HUES6 (cell line): ENCODE measurements at regions not wholly inside any gene's neighbourhood (a gene's known extent, or its start where the extent isn't known, plus 50 kb on each side); places are given as distances from the start of the nearest gene placed in this dataset.

Source experiments
- H3K27ac ChIP-seq: 2 replicates; pipeline ENCODE4 v1.7.0; 2013; ENCODE audit warnings: low read depth, mild to moderate bottlenecking, low read length, inconsistent platforms
- H3K27me3 ChIP-seq: 2 replicates; pipeline ENCODE4 v1.6.1; 2013; ENCODE audit warnings: low read length; ENCODE audit not compliant: control insufficient read depth, insufficient read depth
- H3K36me3 ChIP-seq: 2 replicates; pipeline ENCODE4 v1.6.1; 2013; ENCODE audit warnings: low read length; ENCODE audit not compliant: control insufficient read depth, insufficient read depth
- H3K4me1 ChIP-seq: 2 replicates; pipeline ENCODE4 v1.6.1; 2013; ENCODE audit warnings: low read length; ENCODE audit not compliant: control insufficient read depth, insufficient read depth
- H3K4me3 ChIP-seq: 2 replicates; pipeline ENCODE4 v1.5.1; 2013; ENCODE audit warnings: low read depth, low read length
- H3K9ac ChIP-seq: one replicate; pipeline ENCODE4 v1.6.1; 2013; ENCODE audit warnings: mild to moderate bottlenecking, low read length
- H3K9me3 ChIP-seq: 2 replicates; pipeline ENCODE4 v1.6.1; 2013; ENCODE audit warnings: low read depth, low read length; ENCODE audit not compliant: control insufficient read depth, insufficient read depth

GRCh38 chr16:60199150-60199549 lies 1465.0 kb upstream of the GOT2 start:
- Histone ChIP-seq H3K27me3 (no peaks in the 10 kb centered on the region), H3K9me3 (peaks cover 4% of the 10 kb centered on the region; the same call in 1 of the 2 replicates), H3K4me1 (peaks cover 23% of the 10 kb centered on the region), H3K4me3 (no peak overlapping the region), H3K9ac (no peak overlapping the region), H3K27ac (no peak overlapping the region), H3K36me3 (no peaks in the 10 kb centered on the region)

- no peaks in the 10 kb centered on the region for H3K36me3 ChIP-seq
- no peaks in the 10 kb centered on the region for H3K27me3 ChIP-seq
- H3K9me3 ChIP-seq: no peaks in the 10 kb centered on the region
- H3K4me3 ChIP-seq: no peak overlapping the region
- no peak overlapping the region for H3K9ac ChIP-seq
- H3K27ac ChIP-seq: no peak overlapping the region
- peaks cover 10% of the 10 kb centered on the region; the same call in 1 of the 2 replicates for H3K4me1 ChIP-seq
These were observed 1447.4 kb upstream of the GOT2 start for GRCh38 chr16:60181536-60181935.

GRCh38 chr16:60180609-60181008 lies 1446.5 kb upstream of the GOT2 start:
- Histone ChIP-seq H3K27me3 (no peaks in the 10 kb centered on the region), H3K4me1 (peaks cover 10% of the 10 kb centered on the region; the same call in 1 of the 2 replicates), H3K27ac (no peak overlapping the region), H3K9ac (no peak overlapping the region), H3K9me3 (no peaks in the 10 kb centered on the region), H3K36me3 (no peaks in the 10 kb centered on the region), H3K4me3 (no peak overlapping the region)

DNA sequence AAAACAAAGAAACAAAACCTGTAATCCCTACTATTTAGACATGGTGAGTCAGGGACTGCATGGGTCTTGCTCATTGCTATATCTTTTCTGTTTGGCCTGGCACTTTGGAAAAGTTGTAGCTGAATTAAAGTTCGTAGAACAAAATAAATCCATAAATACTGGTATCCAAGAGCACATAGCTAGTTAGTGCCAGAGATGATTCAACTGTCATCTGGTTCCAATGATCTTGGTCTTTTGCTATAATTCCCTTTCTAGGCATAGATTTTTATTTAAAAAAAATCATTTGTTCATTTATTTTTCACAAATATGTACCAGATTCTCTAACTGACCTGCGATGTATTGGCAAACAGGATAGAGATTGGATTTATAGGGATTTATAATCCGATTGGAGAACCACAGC lies 1436.1 kb upstream of the GOT2 start:
- no peaks in the 10 kb centered on the region for H3K4me1 ChIP-seq

GRCh38 chr16:60166111-60166510 lies 1432.0 kb upstream of the GOT2 start:
- H3K27me3 ChIP-seq: no peaks in the 10 kb centered on the region
- no peak overlapping the region for H3K27ac ChIP-seq
- no peaks in the 10 kb centered on the region for H3K4me1 ChIP-seq
- no peak overlapping the region for H3K9ac ChIP-seq
- H3K36me3 ChIP-seq: no peaks in the 10 kb centered on the region
- H3K4me3 ChIP-seq: no peak overlapping the region
- H3K9me3 ChIP-seq: no peaks in the 10 kb centered on the region

More for the DNA sequence above, 1436.1 kb upstream of the GOT2 start:
- H3K9ac ChIP-seq: no peak overlapping the region
- H3K36me3 ChIP-seq: no peaks in the 10 kb centered on the region
- no peak overlapping the region for H3K4me3 ChIP-seq
- no peaks in the 10 kb centered on the region for H3K9me3 ChIP-seq
- no peaks in the 10 kb centered on the region for H3K27me3 ChIP-seq
- no peak overlapping the region for H3K27ac ChIP-seq

- H3K27ac ChIP-seq: no peak overlapping the region
- H3K9ac ChIP-seq: no peak overlapping the region
- H3K4me3 ChIP-seq: no peak overlapping the region
- H3K36me3 ChIP-seq: no peaks in the 10 kb centered on the region
- no peaks in the 10 kb centered on the region for H3K9me3 ChIP-seq
- H3K4me1 ChIP-seq: no peaks in the 10 kb centered on the region
- no peaks in the 10 kb centered on the region for H3K27me3 ChIP-seq
These were observed 1417.9 kb upstream of the GOT2 start for GRCh38 chr16:60151987-60152386.

DNA sequence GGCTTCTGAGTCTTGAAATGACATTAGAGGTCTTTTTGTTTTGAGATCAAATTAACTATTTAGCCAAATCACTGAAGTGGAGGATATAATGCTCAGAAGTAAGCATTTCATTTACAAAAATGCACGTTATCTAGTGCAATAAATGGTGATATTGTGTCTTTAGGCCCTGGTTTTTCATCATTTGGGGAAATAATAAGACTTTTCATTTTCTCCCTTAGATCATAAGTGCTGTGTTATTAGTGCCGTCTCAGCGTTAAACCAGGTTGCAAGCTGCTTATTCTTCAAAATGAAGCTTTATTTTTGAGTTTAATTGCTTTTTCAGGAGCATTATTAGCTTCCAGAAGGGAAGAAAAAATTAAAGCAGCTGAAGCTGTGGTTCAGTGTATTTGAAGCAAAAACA lies 1416.8 kb upstream of the GOT2 start:
- no peak overlapping the region for H3K9ac ChIP-seq

DNA sequence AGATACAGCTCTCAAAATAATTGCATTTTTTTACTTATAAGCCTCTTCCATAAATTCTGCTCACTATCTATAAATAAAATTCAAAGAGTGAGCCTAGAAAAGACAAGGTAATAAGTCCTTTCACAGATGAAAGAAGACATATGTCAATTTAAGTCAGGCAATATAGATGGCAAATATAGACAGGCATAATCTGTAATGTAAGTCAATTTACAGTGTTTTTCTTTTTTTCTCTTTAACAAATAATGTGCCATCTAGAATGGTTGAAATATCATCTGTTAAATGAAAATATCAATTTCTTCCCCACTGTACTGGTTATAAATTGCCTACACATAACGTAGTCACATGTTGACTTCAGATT lies 1409.2 kb upstream of the GOT2 start:
- H3K4me3 ChIP-seq: no peak overlapping the region

More for the DNA sequence above, 1416.8 kb upstream of the GOT2 start:
- Histone ChIP-seq H3K4me3 (no peak overlapping the region), H3K4me1 (no peaks in the 10 kb centered on the region), H3K36me3 (no peaks in the 10 kb centered on the region), H3K27me3 (no peaks in the 10 kb centered on the region), H3K27ac (no peak overlapping the region), H3K9me3 (no peaks in the 10 kb centered on the region)

GRCh38 chr16:60142619-60143347 lies 1408.7 kb upstream of the GOT2 start:
- no peaks in the 10 kb centered on the region for H3K36me3 ChIP-seq
- H3K4me3 ChIP-seq: no peak overlapping the region
- no peaks in the 10 kb centered on the region for H3K27me3 ChIP-seq
- peaks cover 11% of the 10 kb centered on the region for H3K9me3 ChIP-seq
- H3K9ac ChIP-seq: no peak overlapping the region
- H3K4me1 ChIP-seq: peaks cover 6% of the 10 kb centered on the region; the same call in 1 of the 2 replicates
- peak overlapping the region; percentile 53; the same call in 1 of the 2 replicates for H3K27ac ChIP-seq

More for the DNA sequence above, 1409.2 kb upstream of the GOT2 start:
- Histone ChIP-seq H3K27ac (peak overlapping the region; percentile 53; the same call in 1 of the 2 replicates), H3K36me3 (no peaks in the 10 kb centered on the region), H3K9ac (no peak overlapping the region), H3K27me3 (no peaks in the 10 kb centered on the region), H3K9me3 (peaks cover 11% of the 10 kb centered on the region), H3K4me1 (peaks cover 6% of the 10 kb centered on the region; the same call in 1 of the 2 replicates)

GRCh38 chr16:60137891-60138290 lies 1403.8 kb upstream of the GOT2 start:
- Histone ChIP-seq H3K4me3 (no peak overlapping the region), H3K27ac (no peak overlapping the region), H3K9me3 (peaks cover 18% of the 10 kb centered on the region), H3K4me1 (peaks cover under 1% of the 10 kb centered on the region; the same call in 1 of the 2 replicates), H3K27me3 (no peaks in the 10 kb centered on the region), H3K36me3 (no peaks in the 10 kb centered on the region), H3K9ac (no peak overlapping the region)

DNA sequence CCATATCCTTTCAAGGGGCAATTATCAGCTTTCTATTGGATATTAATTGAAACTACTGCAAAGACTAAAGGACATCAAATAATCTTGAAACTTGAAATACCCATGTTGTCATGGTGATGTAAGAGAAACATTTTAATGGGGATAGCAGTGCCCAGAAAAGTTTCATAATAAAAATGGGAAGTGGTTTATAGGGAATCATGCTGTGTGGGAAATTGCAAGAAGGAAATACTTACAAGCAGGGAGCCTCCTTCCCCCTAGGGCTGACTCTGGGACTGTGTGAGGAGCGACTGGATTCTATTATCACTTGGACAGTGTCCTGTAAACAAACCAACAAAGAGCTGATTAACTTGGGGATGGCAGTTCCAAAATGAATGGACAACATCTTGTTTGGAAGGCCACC lies 1393.1 kb upstream of the GOT2 start:
- Histone ChIP-seq H3K9me3 (no peaks in the 10 kb centered on the region), H3K4me3 (no peak overlapping the region), H3K36me3 (no peaks in the 10 kb centered on the region), H3K4me1 (no peaks in the 10 kb centered on the region), H3K27me3 (no peaks in the 10 kb centered on the region), H3K9ac (no peak overlapping the region), H3K27ac (no peak overlapping the region)
